NCI-H748 (cell line): ENCODE measurements at regions not wholly inside any gene's neighbourhood (a gene's known extent, or its start where the extent isn't known, plus 50 kb on each side); places are given as distances from the start of the nearest gene placed in this dataset.
"Not testable (repeated sequence)": the region's sequence is repeated elsewhere in the genome, so short reads cannot be mapped to it uniquely, and the experiment has no call there.

Source experiments
- DNase-seq: peaks from one replicate; lab custom pipeline; 2025; ENCODE audit not compliant: unreplicated experiment; lab: John Stamatoyannopoulos, UW

- DNase-seq = no peak
These were observed 673.1 kb downstream of the HTR1B start for GRCh38 chr6:76790045-76790796.

DNA sequence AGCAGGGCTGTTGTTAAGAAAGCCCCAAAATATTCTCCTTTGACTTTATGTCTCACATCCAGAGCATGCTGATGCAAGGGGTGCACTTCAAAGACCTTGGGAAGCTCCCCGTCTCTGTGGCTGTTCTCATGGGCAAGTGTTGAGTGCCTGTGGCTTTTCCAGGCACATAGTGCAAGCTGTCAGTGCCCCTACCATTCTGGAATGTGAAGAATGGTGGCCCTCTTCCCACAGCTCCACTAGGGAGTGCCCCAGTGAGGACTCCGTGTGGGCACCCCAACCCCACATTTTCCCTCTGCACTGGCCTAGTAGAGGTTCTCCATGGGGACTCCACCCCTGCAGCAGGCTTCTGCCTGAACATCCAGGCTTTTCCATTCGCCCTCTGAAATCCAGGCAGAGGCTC is 673.7 kb downstream of the HTR1B start:
- DNase-seq = no peak

DNA sequence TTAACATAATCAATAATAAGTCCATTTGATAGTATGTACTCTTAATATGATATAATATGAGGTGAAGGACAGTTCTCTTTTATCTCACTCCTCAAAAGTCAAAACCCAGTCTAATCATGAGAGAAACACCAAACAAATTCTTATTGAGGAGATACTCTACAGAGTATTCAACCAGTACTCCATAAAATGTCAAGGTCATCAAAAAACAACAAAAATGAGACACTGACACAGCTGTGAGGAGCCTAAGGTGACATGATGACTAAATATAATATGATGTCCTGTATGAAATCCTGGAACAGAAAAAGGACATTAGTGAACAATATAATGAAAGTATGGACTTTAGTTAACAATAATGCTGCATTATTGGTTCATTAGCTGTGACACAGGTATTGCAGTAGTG is 675.1 kb downstream of the HTR1B start:
- no peak for DNase-seq

DNA sequence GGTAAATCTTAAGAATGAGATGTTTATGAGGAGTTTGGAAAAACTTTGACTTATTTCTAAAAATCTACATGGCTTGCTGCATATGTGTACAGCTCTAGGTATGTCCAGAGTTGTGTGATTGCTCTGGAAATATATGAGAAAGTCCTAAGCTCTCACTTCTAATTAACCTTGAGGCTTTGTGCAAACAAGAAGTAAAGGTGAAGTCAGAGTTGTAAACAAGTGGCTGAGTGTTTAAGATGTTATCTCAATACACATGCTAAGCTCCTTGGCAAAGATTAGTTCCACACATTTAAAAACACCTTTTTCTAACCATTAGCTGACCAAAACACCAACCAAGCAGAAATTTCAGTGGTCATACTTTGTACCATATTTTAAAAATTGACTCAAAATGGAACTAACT is 684.2 kb downstream of the HTR1B start:
- no peak for DNase-seq

- no peak for DNase-seq
These were observed 686.4 kb downstream of the HTR1B start for GRCh38 chr6:76776876-76777275.

DNA sequence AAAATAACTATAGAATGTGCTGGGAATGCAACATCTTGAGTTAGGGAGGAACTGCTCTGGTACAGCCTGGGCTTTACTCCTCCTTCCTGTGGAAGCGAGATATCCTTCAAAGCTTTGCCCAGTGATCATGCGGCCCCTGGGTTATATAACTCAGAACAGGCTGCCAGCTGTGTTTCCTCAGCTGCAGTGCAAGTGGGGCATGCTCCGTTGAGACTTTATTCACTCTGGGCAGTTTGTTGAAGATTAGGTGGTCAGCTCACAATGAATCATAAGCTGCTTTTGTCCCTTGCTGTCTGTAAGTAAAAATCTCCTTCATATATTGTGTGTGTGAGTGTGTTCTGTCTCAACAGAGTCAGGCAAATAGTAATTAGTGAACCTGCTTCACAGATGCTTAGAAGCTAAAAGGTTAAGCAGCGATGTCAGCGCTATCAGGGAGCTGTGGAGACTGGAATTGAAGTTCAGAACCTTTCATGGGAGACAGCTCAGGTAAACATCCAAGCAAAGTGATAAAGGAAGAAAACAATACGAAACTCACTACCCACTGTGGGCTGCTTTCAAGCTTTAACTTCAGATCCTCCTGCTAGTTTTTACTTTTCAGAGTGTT is 688.4 kb downstream of the HTR1B start:
- DNase-seq = peak; percentile 59

GRCh38 chr6:76772951-76773350 is 690.3 kb downstream of the HTR1B start:
- DNase-seq = no peak

- DNase-seq = peak; percentile 56
These were observed 692.1 kb downstream of the HTR1B start for GRCh38 chr6:76771059-76771634.

- DNase-seq = no peak
These were observed 693.0 kb downstream of the HTR1B start for GRCh38 chr6:76770281-76770680.

GRCh38 chr6:76768556-76768955 is 694.7 kb downstream of the HTR1B start:
- no peak for DNase-seq

DNA sequence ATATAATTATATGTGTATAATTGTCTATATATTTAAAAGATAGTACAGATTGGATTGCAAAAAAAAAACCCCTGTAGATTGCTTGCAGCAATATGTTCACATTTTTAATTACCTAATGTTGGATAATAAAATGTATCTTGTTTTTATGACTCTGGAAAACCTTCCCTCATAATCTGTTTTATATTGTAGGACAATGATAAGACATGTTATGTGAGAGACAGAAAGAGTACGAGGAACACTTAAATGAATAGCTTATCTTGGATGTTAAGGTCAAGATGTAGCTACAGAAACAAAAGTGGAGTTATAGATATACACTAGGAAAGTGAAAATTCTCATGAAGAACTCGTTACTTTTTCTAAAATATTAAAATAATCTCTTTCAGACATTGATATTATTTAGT is 691.6 kb upstream of the IMPG1 start:
- no peak for DNase-seq

DNA sequence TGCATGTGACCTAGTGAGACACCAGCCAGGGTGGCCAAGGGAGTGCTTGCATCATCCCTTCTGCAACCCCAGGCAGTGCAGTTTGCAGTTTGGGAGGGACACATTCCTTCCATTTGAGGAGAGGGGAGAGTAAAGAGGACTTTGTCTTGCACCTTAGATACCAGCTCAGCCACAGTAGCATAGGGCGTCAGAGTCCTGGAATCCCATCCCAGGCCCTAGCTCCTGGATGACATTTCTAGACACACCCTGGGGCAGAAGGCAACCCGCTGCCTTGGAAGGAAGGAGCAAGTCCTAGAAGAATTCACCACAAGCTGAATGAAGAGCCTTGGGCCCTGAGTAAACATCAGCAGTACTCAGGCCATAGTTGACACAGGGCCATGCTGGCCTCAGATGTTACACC is 680.4 kb upstream of the IMPG1 start:
- DNase-seq = no peak

GRCh38 chr6:76745388-76745787 is 672.9 kb upstream of the IMPG1 start:
- DNase-seq = not testable (repeated sequence)

GRCh38 chr6:76744151-76744720 is 671.8 kb upstream of the IMPG1 start:
- DNase-seq = not testable (repeated sequence)

DNA sequence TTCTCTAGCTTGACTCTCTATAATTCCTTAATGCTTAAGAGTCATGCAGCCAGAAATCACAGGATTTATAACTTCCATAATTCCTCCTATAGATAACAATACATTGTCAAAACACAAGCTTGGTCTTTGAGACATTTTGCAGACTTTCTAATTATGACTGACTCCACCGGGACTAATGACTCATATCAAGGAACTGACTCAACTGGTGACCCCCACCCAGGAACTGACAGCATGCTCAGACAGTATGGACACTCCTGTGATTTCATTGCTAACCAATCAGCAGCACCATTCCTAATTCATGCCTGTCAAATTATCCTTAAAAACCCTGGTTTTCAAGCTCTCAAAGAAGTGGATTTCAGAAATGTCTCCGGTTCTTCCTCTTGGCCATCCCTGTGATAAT is 670.5 kb upstream of the IMPG1 start:
- no peak for DNase-seq

GRCh38 chr6:76719449-76719848 is 647.0 kb upstream of the IMPG1 start:
- DNase-seq = no peak

- DNase-seq = no peak
These were observed 636.3 kb upstream of the IMPG1 start for GRCh38 chr6:76708641-76709331.

DNA sequence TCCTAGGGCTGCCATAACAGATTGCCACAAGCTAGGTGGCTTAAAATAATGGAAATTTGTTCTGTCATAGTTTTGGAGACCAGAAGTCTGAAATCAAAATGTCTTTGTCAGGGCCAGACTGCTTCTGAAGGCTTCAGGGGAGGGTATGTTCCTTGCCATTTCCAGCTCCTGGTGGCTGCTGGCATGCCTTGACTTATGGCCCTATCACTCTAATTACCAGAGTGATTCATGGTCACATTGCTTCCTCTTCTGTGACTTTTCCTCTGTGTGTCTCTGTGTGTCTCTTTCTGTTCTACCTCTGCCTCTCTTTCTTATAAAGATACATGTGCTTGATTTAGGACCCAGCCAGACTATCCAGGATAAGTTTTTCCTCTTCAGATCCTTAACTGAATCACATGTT is 635.2 kb upstream of the IMPG1 start:
- DNase-seq = no peak

- DNase-seq = no peak
These were observed 634.2 kb upstream of the IMPG1 start for GRCh38 chr6:76706631-76707030.

DNA sequence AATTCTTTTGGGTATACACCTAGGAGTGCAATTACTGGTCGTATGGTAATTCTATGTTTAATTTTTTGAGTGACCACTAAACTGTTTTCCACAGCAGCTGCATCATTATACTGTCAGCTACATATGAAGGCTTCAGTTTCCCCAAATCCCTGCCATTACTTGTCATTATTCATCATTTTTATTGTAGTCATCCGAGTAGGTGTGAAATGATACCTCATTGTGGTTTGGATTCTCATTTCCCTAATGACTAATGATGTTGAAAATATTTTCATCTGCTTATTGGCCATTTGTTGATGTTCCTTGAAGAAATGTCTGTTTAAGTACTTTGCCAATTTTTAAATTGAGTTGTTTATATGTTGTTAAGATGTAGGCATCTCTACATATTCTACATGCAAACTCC is 633.6 kb upstream of the IMPG1 start:
- no peak for DNase-seq

- no peak for DNase-seq
These were observed 631.3 kb upstream of the IMPG1 start for GRCh38 chr6:76703786-76704185.

DNA sequence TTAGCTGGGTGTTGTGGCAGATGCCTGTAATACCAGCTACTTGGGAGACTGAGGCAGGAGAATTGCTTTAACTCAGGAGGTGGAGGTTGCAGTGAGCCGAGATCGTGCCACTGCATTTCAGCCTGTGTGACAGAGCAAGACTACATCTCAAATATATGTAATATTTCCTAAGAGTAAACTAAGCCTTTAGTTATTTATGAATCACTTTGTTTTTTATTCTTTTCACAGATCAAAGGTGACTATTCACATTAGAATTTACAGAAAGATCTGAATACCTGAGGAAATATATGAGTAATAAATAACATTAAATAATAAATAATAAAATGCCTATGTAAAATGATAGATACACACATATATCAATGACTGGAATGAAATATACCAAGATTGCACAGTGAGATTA is 630.8 kb upstream of the IMPG1 start:
- no peak for DNase-seq
